HUES64 (cell line): ENCODE measurements at regions not wholly inside any gene's neighbourhood (a gene's known extent, or its start where the extent isn't known, plus 50 kb on each side); places are given as distances from the start of the nearest gene placed in this dataset.

Source experiments
- H3K27ac ChIP-seq: 2 replicates; pipeline ENCODE4 v1.7.0; 2013; ENCODE audit warnings: low read depth, low read length, inconsistent platforms
- H3K27me3 ChIP-seq: 2 replicates; pipeline ENCODE4 v1.6.1; 2013; ENCODE audit warnings: mild to moderate bottlenecking, low read length; ENCODE audit not compliant: insufficient read depth
- H3K36me3 ChIP-seq: 2 replicates; pipeline ENCODE4 v1.6.1; 2013; ENCODE audit warnings: mild to moderate bottlenecking, low read length; ENCODE audit not compliant: insufficient read depth
- H3K4me1 ChIP-seq: 2 replicates; pipeline ENCODE4 v1.6.1; 2013; ENCODE audit warnings: mild to moderate bottlenecking, low read length, moderate library complexity; ENCODE audit not compliant: insufficient read depth
- H3K4me3 ChIP-seq: 2 replicates; pipeline ENCODE4 v1.5.1; 2013; ENCODE audit warnings: mild to moderate bottlenecking, low read length, moderate library complexity
- H3K9ac ChIP-seq: 2 replicates; pipeline ENCODE4 v1.6.1; 2013; ENCODE audit warnings: mild to moderate bottlenecking, low read depth, low read length
- H3K9me3 ChIP-seq: 2 replicates; pipeline ENCODE4 v1.6.1; 2013; ENCODE audit warnings: low read depth, low read length; ENCODE audit not compliant: insufficient read depth
- WGBS: fragments of 150-250, 120-280 bp; methylation state at CpG from one replicate; pipeline ENCODE4 v1.1.7; 2013; ENCODE audit warnings: missing lambda C conversion rate; 5-methylcytosine and 5-hydroxymethylcytosine counted together

- no peak overlapping the region for H3K4me3 ChIP-seq
- H3K27ac ChIP-seq = no peak overlapping the region
- 97% methylated on average over 4 of the region's 4 CpGs for WGBS
- H3K4me1 ChIP-seq = no peaks in the 10 kb centered on the region
- H3K27me3 ChIP-seq = no peaks in the 10 kb centered on the region
- no peak overlapping the region for H3K9ac ChIP-seq
- H3K36me3 ChIP-seq = no peaks in the 10 kb centered on the region
- no peaks in the 10 kb centered on the region for H3K9me3 ChIP-seq
Measured at GRCh38 chr5:89268460-89268859, 385.5 kb upstream of the MEF2C start.

- H3K9me3 ChIP-seq = no peaks in the 10 kb centered on the region
- H3K27ac ChIP-seq = no peak overlapping the region
- H3K27me3 ChIP-seq = no peaks in the 10 kb centered on the region
- WGBS = 100% methylated on average over 1 of the region's 2 CpGs
- H3K4me3 ChIP-seq = no peak overlapping the region
- H3K4me1 ChIP-seq = no peaks in the 10 kb centered on the region
- H3K36me3 ChIP-seq = no peaks in the 10 kb centered on the region
- H3K9ac ChIP-seq = no peak overlapping the region
Measured at GRCh38 chr5:89267788-89268187, 384.8 kb upstream of the MEF2C start.

- Histone ChIP-seq H3K27ac (no peak overlapping the region), H3K36me3 (no peaks in the 10 kb centered on the region), H3K4me3 (no peak overlapping the region)
Measured at GRCh38 chr5:89265511-89266179, 382.7 kb upstream of the MEF2C start.

GRCh38 chr5:89263846-89264245 is 380.9 kb upstream of the MEF2C start:
- 92% methylated on average over 1 of the region's 1 CpG for WGBS

More at GRCh38 chr5:89265511-89266179, 382.7 kb upstream of the MEF2C start:
- Histone ChIP-seq H3K9ac (no peak overlapping the region), H3K9me3 (no peaks in the 10 kb centered on the region), H3K4me1 (no peaks in the 10 kb centered on the region), H3K27me3 (no peaks in the 10 kb centered on the region)
- 95% methylated on average over 5 of the region's 5 CpGs for WGBS

GRCh38 chr5:89262030-89262429 is 379.0 kb upstream of the MEF2C start:
- H3K27me3 ChIP-seq = no peaks in the 10 kb centered on the region
- no peaks in the 10 kb centered on the region for H3K4me1 ChIP-seq
- no peaks in the 10 kb centered on the region for H3K36me3 ChIP-seq
- no peaks in the 10 kb centered on the region for H3K9me3 ChIP-seq
- 94% methylated on average over 4 of the region's 4 CpGs for WGBS
- H3K9ac ChIP-seq = no peak overlapping the region
- no peak overlapping the region for H3K27ac ChIP-seq
- H3K4me3 ChIP-seq = no peak overlapping the region

More at GRCh38 chr5:89263846-89264245, 380.9 kb upstream of the MEF2C start:
- no peak overlapping the region for H3K4me3 ChIP-seq
- no peaks in the 10 kb centered on the region for H3K36me3 ChIP-seq
- H3K27me3 ChIP-seq = no peaks in the 10 kb centered on the region
- H3K9ac ChIP-seq = no peak overlapping the region
- H3K27ac ChIP-seq = no peak overlapping the region
- H3K4me1 ChIP-seq = no peaks in the 10 kb centered on the region
- H3K9me3 ChIP-seq = no peaks in the 10 kb centered on the region

- no peak overlapping the region for H3K9ac ChIP-seq
- WGBS = 83% methylated on average over 3 of the region's 3 CpGs
- H3K4me1 ChIP-seq = no peaks in the 10 kb centered on the region
- H3K27ac ChIP-seq = no peak overlapping the region
- H3K4me3 ChIP-seq = no peak overlapping the region
- no peaks in the 10 kb centered on the region for H3K36me3 ChIP-seq
- H3K9me3 ChIP-seq = no peaks in the 10 kb centered on the region
- no peaks in the 10 kb centered on the region for H3K27me3 ChIP-seq
Measured at GRCh38 chr5:89260254-89260653, 377.3 kb upstream of the MEF2C start.

GRCh38 chr5:89255845-89256463 is 373.0 kb upstream of the MEF2C start:
- no peak overlapping the region for H3K4me3 ChIP-seq
- H3K36me3 ChIP-seq = no peaks in the 10 kb centered on the region
- no peaks in the 10 kb centered on the region for H3K9me3 ChIP-seq
- no peak overlapping the region for H3K27ac ChIP-seq
- 92% methylated on average over 4 of the region's 5 CpGs for WGBS
- H3K4me1 ChIP-seq = no peaks in the 10 kb centered on the region
- H3K9ac ChIP-seq = no peak overlapping the region
- no peaks in the 10 kb centered on the region for H3K27me3 ChIP-seq

- H3K36me3 ChIP-seq = no peaks in the 10 kb centered on the region
- H3K9ac ChIP-seq = no peak overlapping the region
- H3K4me3 ChIP-seq = no peak overlapping the region
- no peaks in the 10 kb centered on the region for H3K27me3 ChIP-seq
- WGBS = 97% methylated on average over 5 of the region's 5 CpGs
- no peak overlapping the region for H3K27ac ChIP-seq
- no peaks in the 10 kb centered on the region for H3K4me1 ChIP-seq
- H3K9me3 ChIP-seq = no peaks in the 10 kb centered on the region
Measured at GRCh38 chr5:89253666-89254352, 370.8 kb upstream of the MEF2C start.

GRCh38 chr5:89246864-89247263 is 363.9 kb upstream of the MEF2C start:
- H3K27me3 ChIP-seq = no peaks in the 10 kb centered on the region
- H3K9me3 ChIP-seq = no peaks in the 10 kb centered on the region
- no peaks in the 10 kb centered on the region for H3K4me1 ChIP-seq
- H3K36me3 ChIP-seq = no peaks in the 10 kb centered on the region
- no peak overlapping the region for H3K27ac ChIP-seq
- H3K9ac ChIP-seq = no peak overlapping the region
- 94% methylated on average over 1 of the region's 1 CpG for WGBS
- no peak overlapping the region for H3K4me3 ChIP-seq

- Histone ChIP-seq H3K9me3 (no peaks in the 10 kb centered on the region), H3K36me3 (no peaks in the 10 kb centered on the region), H3K27ac (no peak overlapping the region), H3K27me3 (no peaks in the 10 kb centered on the region), H3K9ac (no peak overlapping the region), H3K4me1 (no peaks in the 10 kb centered on the region), H3K4me3 (no peak overlapping the region)
- 100% methylated on average over 1 of the region's 3 CpGs for WGBS
Measured at GRCh38 chr5:89246252-89246651, 363.3 kb upstream of the MEF2C start.

GRCh38 chr5:89243611-89244010 is 360.6 kb upstream of the MEF2C start:
- no peak overlapping the region for H3K27ac ChIP-seq
- H3K9me3 ChIP-seq = no peaks in the 10 kb centered on the region
- no peaks in the 10 kb centered on the region for H3K36me3 ChIP-seq
- no peaks in the 10 kb centered on the region for H3K4me1 ChIP-seq
- H3K9ac ChIP-seq = no peak overlapping the region
- H3K4me3 ChIP-seq = no peak overlapping the region
- 91% methylated on average over 1 of the region's 1 CpG for WGBS
- no peaks in the 10 kb centered on the region for H3K27me3 ChIP-seq
